ENCODE measurements at regions not wholly inside any gene's neighbourhood (a gene's known extent, or its start where the extent isn't known, plus 50 kb on each side); places are given as distances from the start of the nearest gene placed in this dataset.
A peak's percentile ranks its signal among the peaks of the same experiment; 100 is the strongest.
"Not testable (repeated sequence)": the region's sequence is repeated elsewhere in the genome, so short reads cannot be mapped to it uniquely, and the experiment has no call there.

DNA sequence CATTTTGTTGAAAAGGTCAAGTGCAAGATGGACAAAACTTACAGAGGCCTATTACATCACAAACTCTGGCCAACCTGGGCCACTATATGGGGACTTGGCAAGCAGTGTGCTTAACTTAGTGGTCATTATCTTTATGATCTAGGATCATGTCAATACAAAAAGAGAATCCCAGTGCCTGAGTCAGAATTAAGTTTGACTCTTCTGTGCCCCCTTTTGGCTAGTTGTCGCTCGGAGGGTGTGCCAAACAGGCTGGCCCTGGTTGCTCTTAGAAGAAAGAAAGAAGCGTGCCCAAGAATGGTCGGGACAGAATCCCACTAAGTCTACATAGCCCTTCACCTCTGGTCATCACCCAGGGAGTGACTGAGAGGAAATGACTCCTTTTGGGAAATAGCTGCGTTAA is 100.1 kb downstream of the EIF4E start:
- DNase-seq (ENCODE audit: extremely low read depth, low read depth, low spot score) = no peak

DNA sequence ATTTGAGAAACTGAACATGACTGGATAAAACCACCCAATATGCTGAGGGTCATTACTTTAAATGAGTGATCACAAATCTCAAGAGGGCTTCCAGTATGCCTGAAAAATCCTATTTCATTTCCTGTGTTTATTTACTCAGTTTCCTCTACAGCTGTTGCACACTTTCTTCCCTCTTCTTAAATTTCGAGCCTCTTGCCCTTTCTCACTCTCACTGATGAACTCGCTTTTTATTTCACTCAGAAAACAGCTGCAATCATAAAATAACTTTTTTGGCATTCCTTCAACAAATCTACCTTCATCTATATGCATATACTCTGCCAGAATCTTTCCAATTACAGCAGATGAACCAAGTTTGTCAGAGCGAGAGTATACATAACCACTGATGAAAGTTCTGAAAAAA is 101.3 kb downstream of the EIF4E start:
- no peak for DNase-seq (ENCODE audit: extremely low read depth, low read depth, low spot score)

DNA sequence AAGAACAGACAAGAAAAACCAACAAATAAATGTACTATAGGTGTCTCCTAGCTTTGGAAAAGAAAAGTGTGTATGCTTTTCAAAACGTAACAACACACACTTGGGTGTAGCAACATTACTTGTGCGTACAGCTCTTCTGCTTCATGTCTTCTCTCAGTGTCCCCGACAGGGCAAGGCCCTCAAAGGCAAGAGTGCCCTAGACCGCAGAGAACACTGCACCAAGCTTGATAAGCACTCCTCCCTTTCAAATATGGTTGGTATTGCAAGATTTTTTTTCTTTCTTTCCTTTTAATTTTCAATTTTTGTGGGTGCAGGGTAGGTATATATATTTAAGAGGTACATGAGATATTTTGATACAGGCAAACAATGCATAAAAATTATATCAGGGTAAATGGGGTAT is 106.8 kb downstream of the EIF4E start:
- no peak for DNase-seq (ENCODE audit: extremely low read depth, low read depth, low spot score)

DNA sequence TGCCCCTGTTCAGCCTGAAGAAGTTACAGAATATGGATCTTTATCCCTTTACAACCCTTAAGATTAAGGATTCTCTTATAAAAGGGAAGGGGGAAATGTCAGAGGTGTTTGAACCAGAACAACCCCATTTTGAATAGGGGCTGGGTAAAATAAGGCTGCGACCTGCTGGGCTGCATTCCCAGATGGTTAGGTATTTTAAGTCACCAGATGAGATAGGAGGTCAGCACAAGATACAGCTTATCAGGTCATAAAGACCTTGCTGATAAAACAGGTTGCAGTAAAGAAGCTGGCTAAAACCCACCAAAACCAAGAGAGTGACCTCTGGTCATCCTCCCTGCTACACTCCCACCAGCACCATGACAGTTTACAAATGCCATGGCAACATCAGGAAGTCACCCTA is 110.8 kb downstream of the EIF4E start:
- DNase-seq (ENCODE audit: extremely low read depth, low read depth, low spot score) = not testable (repeated sequence)

DNA sequence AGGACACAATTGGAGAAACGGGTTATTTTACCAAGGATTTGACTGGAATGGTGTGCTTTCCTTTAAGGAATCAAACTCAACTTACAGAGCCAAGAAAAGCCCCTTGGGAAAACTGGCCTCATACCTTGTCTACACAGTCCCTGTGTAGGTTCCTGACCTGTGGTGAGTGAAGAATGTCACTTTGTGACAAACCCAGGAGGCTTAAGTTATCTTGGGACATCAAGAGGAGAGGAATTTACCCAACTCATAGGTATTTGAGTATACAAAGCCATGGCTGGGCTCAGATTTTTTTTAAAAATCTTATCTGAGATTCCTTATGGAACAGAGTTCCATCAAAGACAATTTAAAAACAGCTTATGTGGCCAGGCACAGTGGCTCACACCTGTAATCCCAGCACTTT is 112.1 kb downstream of the EIF4E start:
- no peak for DNase-seq (ENCODE audit: extremely low read depth, low read depth, low spot score)

DNA sequence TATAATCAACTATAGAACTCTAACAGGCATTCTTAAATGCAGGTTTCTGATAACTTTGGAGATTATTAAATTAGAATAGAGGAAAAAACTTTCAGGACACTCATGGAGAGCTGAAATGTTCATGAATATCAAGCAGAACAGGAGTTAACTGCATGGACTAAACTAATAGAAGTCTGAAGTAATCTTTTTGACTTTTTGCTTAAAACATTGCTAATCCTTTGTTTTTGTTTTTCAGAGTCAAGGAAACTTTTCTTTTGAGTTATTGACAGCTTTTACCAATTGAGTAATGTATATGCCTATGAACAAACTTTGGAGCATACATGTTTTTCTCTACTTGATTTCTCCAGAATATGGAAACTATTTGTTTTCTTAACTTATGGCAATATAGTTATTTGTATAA is 112.5 kb downstream of the EIF4E start:
- DNase-seq (ENCODE audit: extremely low read depth, low read depth, low spot score) = no peak

DNA sequence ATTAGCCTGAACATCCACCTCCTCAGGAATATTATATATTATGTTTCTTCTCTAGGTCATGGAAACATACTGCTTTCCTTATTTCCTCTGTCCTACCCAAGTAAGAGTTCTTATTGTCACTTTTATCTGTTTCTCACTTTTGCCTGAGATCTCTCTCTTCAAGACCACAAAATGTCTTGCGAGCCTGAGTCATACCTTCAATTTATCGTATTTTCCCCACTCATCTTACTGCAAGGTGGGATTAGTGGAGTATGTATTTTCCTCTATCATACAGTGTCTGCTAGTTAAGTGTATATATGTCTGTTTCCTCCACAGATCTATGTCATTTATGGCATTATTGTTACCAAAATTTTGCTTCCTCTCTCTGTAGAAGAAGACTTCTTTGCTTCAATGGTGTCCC is 124.5 kb downstream of the EIF4E start:
- DNase-seq (ENCODE audit: extremely low read depth, low read depth, low spot score) = no peak

DNA sequence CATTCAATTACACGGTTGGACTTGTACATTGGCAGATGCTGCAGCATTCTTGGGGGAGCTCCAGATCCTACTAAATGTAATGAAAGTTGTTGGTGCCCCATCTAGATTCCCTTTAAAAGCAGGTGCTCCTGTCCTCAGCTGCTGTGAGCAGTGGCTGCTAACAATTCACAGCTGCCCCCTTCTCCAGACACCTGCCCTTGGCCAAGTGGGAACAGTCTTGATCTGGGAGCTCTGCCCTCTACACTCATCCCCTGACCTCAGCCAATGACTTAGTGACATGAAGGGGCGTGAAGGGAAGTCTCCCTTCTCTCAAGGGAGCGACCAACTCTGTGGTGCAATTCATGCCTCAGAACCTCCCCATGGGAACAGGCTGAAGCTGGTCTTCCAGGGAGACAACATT is 125.7 kb downstream of the EIF4E start:
- DNase-seq (ENCODE audit: extremely low read depth, low read depth, low spot score) = no peak

DNA sequence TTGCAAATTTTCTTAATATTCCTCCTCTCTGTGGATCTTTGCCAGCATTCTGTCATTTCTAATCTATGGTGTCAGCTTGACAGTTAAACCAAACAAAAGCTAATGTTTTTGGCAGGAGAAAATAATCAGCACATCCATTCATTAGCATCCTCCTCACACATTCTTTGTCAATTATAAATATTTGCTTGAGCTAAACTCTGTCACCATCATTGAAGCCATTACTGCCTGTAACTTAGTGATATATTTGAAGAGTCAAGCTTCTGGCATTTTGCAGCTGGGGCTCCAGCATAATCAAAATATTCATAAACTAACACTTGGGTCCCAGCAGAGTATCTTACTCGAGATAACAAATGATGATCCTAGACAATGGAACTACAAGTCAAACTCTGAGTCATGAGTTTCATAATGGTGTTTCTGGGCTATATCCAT is 126.1 kb downstream of the EIF4E start:
- no peak for DNase-seq (ENCODE audit: extremely low read depth, low read depth, low spot score)

DNA sequence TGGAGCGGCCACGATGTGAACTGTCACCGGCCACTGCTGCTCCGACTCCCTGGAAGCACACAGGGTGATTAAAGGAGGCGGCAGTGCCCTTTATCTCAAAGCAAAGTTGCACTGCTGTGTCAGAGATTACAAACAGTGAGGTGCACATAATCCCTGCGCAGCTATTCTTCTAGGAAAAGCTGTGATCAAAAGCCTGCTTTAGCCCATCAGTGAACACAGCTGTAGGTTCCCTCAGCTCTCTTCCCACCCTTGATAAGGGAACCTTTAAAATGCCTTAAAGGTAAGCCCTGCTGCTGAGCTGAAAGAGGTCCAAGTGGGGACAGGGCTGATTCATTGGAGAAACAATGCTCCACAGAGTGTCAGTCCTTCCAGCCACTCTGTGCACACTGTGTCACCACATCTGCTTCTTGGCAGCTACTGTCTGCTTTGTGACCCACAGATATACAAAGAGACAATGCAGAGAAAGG is 127.6 kb downstream of the EIF4E start:
- no peak for DNase-seq (ENCODE audit: extremely low read depth, low read depth, low spot score)

DNA sequence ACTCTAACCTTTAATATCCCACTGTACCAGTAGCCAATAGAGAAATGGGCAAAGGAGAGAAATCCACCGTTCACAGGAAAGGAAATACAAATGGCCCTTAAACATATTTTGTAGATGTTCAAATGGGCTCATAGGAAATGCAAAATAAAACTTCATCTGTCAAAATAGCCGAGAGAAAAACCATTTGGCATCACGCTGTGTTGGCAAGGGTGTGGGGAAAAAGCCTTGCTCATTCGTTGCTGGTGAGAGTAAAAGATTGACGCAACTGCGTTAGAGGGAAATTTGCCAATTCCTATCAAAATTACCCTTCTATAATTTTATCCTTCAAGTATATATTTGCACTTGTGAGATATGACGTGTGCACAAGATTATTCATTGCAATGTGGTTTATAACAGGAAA is 131.9 kb downstream of the EIF4E start:
- DNase-seq (ENCODE audit: extremely low read depth, low read depth, low spot score) = no peak

DNA sequence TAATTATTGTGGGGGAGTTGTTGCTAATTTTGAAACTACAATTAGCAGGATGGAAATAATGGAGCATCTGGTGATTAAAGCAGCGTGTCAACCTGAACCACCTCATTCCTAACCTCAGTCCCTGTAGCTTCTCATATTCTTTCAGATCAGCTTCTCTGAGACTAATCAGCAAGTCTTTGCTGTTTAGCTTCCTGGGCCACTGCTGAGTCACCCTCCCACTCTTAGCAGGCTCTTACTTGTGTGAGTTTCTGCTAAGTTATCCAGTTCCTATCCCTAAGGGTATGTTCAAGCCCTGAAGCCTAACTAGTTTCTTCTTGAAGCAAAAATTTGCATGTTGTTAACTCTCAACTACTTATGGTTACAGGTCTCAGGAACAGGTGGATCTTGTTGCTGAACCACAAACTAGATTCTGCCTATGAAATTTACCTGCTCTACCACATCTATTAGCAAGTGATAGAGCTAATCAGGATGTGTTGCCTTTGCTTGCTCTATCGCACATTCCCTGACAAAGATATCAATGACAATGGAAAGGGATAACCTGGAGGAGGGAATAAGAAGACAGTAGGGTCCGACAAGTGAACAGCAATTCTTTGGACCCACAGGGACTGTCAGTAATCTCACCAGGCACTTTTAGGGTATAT is 134.2 kb downstream of the EIF4E start:
- no peak for DNase-seq (ENCODE audit: extremely low read depth, low read depth, low spot score)

DNA sequence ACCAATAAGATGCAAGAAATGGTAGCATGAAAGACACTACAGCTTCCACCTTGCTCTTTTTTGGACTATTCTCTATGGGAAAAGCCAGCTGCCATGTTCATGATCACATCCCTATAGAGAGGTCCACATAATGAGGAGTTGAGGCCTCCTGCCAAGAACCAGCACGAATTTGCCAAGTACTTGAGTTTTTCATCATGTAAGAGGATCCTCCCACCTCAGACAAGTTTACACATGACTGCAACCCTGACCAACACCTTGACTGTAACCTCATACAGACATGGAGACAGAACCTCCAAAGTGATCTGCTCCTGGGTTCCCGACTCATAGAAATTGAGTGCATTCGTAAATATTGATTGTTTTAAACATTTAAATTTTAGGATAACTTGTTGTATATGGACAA is 135.2 kb upstream of the TSPAN5 start:
- no peak for DNase-seq (ENCODE audit: extremely low read depth, low read depth, low spot score)

DNA sequence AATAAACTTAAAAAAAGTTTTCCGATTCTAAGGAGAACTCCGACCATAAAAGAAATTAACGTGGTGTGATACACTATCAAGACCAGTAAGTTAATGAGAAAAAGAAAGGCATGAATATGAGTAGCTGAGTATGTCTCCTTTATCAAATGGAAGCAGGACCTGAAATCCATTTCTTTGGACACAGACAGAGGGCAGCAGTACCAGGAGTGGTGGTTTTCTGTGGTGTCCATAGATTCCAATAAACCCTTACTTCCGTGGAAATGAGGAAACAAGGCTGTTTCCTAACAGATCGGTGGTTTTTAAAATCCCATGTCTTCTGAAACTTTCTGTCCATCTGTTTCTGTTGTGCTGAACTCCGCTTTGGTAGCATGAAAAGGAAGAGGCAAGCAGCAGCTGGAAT is 128.5 kb upstream of the TSPAN5 start:
- no peak for DNase-seq (ENCODE audit: extremely low read depth, low read depth, low spot score)

DNA sequence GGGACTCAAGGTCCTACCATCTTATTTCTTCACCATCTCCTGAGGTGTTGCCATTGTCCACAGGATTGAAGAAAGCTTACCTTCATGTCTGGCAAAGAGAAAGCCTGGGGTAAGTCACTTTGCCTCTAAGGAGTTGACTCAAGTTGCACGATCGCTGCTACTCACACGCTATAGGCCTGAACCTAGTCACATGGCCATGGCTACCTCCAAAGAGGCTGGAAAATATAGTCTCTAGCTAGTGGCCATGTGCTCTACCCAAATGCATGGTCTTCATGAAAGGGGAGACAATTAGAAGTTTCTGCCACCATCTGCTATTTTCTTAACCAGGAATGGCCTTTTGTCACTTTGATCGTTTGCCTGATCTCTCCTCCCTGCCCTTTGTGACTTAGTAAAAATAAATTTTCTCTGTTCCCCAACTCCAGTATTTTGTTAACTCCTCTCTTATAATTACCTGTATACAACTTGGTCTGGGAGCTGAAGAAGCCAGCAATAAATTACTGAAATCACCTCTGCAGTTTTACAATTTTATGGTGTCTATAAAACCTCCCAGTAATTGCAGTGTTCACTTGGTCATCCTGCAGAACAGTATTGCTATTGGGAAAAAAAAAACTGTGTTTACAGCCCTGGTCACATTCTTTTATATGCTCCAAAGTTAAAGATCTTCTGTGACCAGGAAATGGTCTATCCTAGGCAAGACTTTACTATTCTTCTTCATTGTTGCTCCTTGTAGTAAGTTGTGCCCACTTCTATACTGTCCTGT is 126.7 kb upstream of the TSPAN5 start:
- no peak for DNase-seq (ENCODE audit: extremely low read depth, low read depth, low spot score)

DNA sequence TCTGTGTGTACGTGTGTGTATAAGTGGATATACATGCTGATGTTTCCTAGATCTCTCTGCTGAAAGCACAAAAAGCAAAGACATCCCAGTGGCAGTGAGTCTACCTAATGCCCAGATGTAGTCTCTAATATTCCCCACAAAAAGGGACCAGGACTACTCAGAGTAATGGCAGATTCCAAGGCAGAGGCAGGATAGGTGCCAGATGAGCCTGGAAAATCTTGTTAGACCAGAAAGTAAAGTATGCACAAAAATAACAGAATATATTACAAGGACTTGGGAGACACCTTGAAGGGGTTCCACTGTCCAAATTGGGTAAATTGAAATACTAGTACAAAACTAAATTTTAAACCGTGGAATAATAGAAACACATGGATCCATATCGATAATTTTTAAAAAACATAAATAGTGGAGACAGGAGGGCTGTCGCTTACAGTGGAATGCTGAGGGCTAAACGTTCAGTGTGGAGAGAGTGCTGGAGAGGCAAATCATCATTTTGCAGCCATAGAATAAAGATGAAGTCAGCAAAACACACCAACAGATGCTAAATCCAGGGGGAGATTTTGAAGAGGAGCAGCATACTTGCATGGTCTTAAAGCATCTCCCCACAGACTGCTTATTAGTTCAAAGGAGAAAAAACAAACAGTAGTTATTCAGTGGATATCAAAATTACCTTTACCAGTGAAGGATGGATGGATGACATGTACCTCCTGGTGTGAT is 123.4 kb upstream of the TSPAN5 start:
- DNase-seq (ENCODE audit: extremely low read depth, low read depth, low spot score) = no peak

DNA sequence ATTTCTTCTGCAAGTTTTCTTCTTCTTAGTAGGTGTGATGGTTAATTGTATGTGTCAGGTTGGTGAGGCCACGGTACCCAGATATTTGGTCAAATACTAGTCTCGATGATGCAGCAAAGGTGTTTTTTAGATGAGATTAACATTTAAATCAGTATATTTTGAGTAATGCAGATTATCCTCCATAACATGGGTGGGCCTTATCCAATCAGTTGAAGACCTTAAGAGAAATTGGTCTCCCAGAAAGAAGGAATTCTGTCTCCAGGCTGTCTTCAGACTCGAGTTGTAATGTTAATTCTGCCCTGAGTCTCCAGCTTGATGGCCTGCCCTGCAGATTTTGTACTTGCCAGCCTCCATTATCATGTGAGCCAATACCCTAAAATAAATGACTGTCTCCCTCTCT is 122.5 kb upstream of the TSPAN5 start:
- no peak for DNase-seq (ENCODE audit: extremely low read depth, low read depth, low spot score)

DNA sequence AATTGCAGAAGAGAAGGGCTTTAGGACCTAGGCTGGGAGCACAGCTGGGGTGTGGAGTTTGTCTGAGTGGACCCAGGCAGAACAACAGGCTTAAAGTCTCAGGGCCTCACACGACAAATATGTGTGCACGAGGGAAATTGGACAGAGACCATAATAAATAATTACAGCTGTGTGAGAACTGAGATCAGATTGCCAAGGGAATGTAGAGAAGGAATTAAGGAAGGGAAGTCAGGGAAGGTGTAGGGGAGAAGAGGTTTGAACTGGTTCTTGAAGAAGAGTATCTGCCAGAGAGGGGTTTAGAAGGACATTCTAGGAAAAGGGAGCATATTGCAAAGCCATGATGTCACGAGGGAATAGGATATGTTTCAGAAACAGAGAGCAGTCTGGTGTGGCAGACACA is 120.7 kb upstream of the TSPAN5 start:
- no peak for DNase-seq (ENCODE audit: extremely low read depth, low read depth, low spot score)

DNA sequence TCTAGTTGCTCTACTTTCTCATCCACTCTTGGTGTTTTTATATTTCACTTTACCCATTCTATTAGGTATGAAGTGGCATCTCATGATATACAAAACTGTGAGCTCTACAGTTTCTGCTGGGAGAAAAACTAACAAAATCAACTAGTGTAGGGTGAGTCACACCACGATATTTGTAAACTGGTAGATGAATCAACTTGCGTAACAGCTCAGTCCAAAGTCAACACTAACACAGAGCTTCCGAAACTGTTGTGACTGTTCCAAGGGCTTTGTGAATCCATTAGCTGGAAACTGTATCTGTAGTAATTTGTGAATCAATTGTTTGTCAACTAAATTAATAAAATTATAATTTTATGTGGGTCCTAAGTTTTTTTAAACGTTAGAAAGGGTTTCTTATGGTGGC is 119.8 kb upstream of the TSPAN5 start:
- DNase-seq (ENCODE audit: extremely low read depth, low read depth, low spot score) = peak; percentile 37

DNA sequence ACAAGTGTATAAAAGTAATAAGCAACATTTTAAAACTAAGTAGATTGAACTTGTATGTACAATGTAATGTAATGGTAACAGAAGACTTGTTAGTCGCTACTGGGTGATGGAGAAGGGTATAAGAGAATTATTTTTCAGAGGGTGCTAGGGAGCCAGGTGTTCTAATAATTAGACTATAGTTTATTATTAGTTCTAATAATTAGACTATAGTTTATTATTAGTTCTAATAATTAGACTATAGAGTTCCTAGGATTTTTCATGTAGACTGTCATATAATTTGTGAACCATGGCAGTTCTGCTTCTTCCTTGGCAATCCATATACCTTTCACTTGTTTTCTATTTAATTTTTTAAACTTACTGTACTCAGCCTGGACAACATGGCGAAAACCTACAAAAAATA is 117.3 kb upstream of the TSPAN5 start:
- DNase-seq (ENCODE audit: extremely low read depth, low read depth, low spot score) = no peak

DNA sequence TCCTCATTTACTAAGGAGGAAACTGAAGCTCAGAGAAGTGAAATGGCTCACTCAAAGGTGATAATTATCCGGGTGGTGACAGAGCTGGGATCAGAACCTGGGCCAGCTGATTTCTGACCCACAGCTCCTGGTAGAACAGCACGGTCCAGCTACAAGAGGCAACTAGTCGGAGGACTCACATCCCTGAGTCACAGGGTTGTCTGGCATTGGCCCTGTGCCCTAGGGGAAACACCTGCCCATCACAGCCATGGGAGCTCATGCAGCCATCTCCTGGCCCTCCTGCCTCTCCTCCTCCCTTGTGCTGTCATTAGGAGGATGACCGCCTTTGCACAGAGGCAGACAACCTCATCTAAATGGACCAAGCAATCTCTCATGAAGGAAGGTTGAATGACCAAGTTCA is 115.2 kb upstream of the TSPAN5 start:
- DNase-seq (ENCODE audit: extremely low read depth, low read depth, low spot score) = no peak
